ENCODE measurements at regions not wholly inside any gene's neighbourhood (a gene's known extent, or its start where the extent isn't known, plus 50 kb on each side); places are given as distances from the start of the nearest gene placed in this dataset.

- ATAC-seq (peak; percentile 29 to 63), DNase-seq (no peak)
Observed at GRCh38 chr16:73213732-73214455, 166.0 kb upstream of the ZFHX3 start.

GRCh38 chr16:73212431-73212830 is 164.5 kb upstream of the ZFHX3 start:
- DNase-seq (no peak), ATAC-seq (no peak)
- intact Hi-C loops (cut with DNase I) = no loop called here

More at GRCh38 chr16:73213732-73214455, 166.0 kb upstream of the ZFHX3 start:
- intact Hi-C loops (cut with DNase I) = no loop called here

GRCh38 chr16:73210686-73211085 is 162.8 kb upstream of the ZFHX3 start:
- DNase-seq (no peak), ATAC-seq (no peak)
- intact Hi-C loops (cut with DNase I) = no loop called here

GRCh38 chr16:73210084-73210483 is 162.2 kb upstream of the ZFHX3 start:
- DNase-seq (no peak), ATAC-seq (no peak)
- intact Hi-C loops (cut with DNase I) = no loop called here

GRCh38 chr16:73209190-73209589 is 161.3 kb upstream of the ZFHX3 start:
- DNase-seq (no peak), ATAC-seq (no peak)
- intact Hi-C loops (cut with DNase I) = no loop called here

GRCh38 chr16:73206151-73206707 is 158.3 kb upstream of the ZFHX3 start:
- peak in 1 of 2 donors; percentile 58 for ATAC-seq
- intact Hi-C loops (cut with DNase I) = no loop called here
- DNase-seq = no peak

GRCh38 chr16:73205153-73205886 is 157.4 kb upstream of the ZFHX3 start:
- intact Hi-C loops (cut with DNase I) = no loop called here
- DNase-seq (no peak), ATAC-seq (no peak)

GRCh38 chr16:73204359-73205152 is 156.6 kb upstream of the ZFHX3 start:
- DNase-seq (no peak), ATAC-seq (no peak)
- intact Hi-C loops (cut with DNase I) = no loop called here

GRCh38 chr16:73202161-73202729 is 154.3 kb upstream of the ZFHX3 start:
- intact Hi-C loops (cut with DNase I) = no loop called here
- peak; percentile 22 for DNase-seq
- peak in 1 of 2 donors; percentile 78 for ATAC-seq

- DNase-seq (no peak), ATAC-seq (no peak)
- intact Hi-C loops (cut with DNase I) = loop anchor here (5.0 to 10.0 kb wide), 2 partner anchors 364 to 367 kb away; no protein-coding TSS in a partner anchor
Observed at GRCh38 chr16:73199214-73199613, 151.3 kb upstream of the ZFHX3 start.

- intact Hi-C loops (cut with DNase I) = loop anchor here (5.0 to 10.0 kb wide), 2 partner anchors 364 to 366 kb away; no protein-coding TSS in a partner anchor
Observed at GRCh38 chr16:73198481-73198880, 150.6 kb upstream of the ZFHX3 start.

GRCh38 chr16:73197598-73197997 is 149.7 kb upstream of the ZFHX3 start:
- intact Hi-C loops (cut with DNase I) = loop anchor here (5.0 to 10.0 kb wide), 2 partner anchors 363 to 365 kb away; no protein-coding TSS in a partner anchor
- ATAC-seq (no peak), DNase-seq (no peak)

More at GRCh38 chr16:73198481-73198880, 150.6 kb upstream of the ZFHX3 start:
- ATAC-seq (no peak), DNase-seq (no peak)

- ATAC-seq (peak; percentile 86 to 88), DNase-seq (peak; percentile 74)
- intact Hi-C loops (cut with DNase I) = loop anchor here (5.0 to 10.0 kb wide), 2 partner anchors 362 to 364 kb away; no protein-coding TSS in a partner anchor
Observed at GRCh38 chr16:73196670-73197069, 148.7 kb upstream of the ZFHX3 start.

GRCh38 chr16:73193464-73193863 is 145.5 kb upstream of the ZFHX3 start:
- ATAC-seq (no peak), DNase-seq (no peak)
- intact Hi-C loops (cut with DNase I) = loop anchor here in 1 of 2 donors (10.0 kb wide), 1 partner anchor 359 kb away; no protein-coding TSS in a partner anchor

- DNase-seq (no peak), ATAC-seq (peak in 1 of 2 donors; percentile 43)
- intact Hi-C loops (cut with DNase I) = loop anchor here in 1 of 2 donors (10.0 kb wide), 1 partner anchor 358 kb away; no protein-coding TSS in a partner anchor
Observed at GRCh38 chr16:73192232-73192894, 144.4 kb upstream of the ZFHX3 start.

GRCh38 chr16:73191660-73192046 is 143.7 kb upstream of the ZFHX3 start:
- no peak for ATAC-seq
- intact Hi-C loops (cut with DNase I) = loop anchor here in 1 of 2 donors (10.0 kb wide), 1 partner anchor 357 kb away; no protein-coding TSS in a partner anchor
- DNase-seq = no peak

- DNase-seq (no peak), ATAC-seq (no peak)
- intact Hi-C loops (cut with DNase I) = loop anchor here in 1 of 2 donors (10.0 kb wide), 1 partner anchor 356 kb away; no protein-coding TSS in a partner anchor
Observed at GRCh38 chr16:73190688-73191659, 143.0 kb upstream of the ZFHX3 start.
